ENCODE measurements at regions not wholly inside any gene's neighbourhood (a gene's known extent, or its start where the extent isn't known, plus 50 kb on each side); places are given as distances from the start of the nearest gene placed in this dataset.

GRCh38 chr17:20771104-20771503 is 191.6 kb downstream of the CDRT15L2 start:
- TF ChIP-seq CTCF (IDR thresholded peaks at IDR 0.05) (no peak), EP300 (IDR thresholded peaks at IDR 0.05) (no peak), POLR2A (IDR thresholded peaks at IDR 0.05) (no peak)
